Stimulated activated CD8-positive, alpha-beta memory T cell treated with anti-CD3 and anti-CD28 coated beads, Interleukin-7, amount 100 ng/mL, for 1 hour (primary cell): ENCODE measurements at regions not wholly inside any gene's neighbourhood (a gene's known extent, or its start where the extent isn't known, plus 50 kb on each side); places are given as distances from the start of the nearest gene placed in this dataset.
"Not testable (repeated sequence)": the region's sequence is repeated elsewhere in the genome, so short reads cannot be mapped to it uniquely, and the experiment has no call there.

Source experiments
- DNase-seq, 2 donors: peaks; one replicate each; pipeline ENCODE4 v3.0.0-alpha.2; 2020; ENCODE audit warnings: low read depth in 2 of 2

GRCh38 chr1:29396438-29397255, 160.3 kb downstream of the PTPRU start:
- DNase-seq = no peak

GRCh38 chr1:29395736-29396437, 159.6 kb downstream of the PTPRU start:
- no peak for DNase-seq

DNA sequence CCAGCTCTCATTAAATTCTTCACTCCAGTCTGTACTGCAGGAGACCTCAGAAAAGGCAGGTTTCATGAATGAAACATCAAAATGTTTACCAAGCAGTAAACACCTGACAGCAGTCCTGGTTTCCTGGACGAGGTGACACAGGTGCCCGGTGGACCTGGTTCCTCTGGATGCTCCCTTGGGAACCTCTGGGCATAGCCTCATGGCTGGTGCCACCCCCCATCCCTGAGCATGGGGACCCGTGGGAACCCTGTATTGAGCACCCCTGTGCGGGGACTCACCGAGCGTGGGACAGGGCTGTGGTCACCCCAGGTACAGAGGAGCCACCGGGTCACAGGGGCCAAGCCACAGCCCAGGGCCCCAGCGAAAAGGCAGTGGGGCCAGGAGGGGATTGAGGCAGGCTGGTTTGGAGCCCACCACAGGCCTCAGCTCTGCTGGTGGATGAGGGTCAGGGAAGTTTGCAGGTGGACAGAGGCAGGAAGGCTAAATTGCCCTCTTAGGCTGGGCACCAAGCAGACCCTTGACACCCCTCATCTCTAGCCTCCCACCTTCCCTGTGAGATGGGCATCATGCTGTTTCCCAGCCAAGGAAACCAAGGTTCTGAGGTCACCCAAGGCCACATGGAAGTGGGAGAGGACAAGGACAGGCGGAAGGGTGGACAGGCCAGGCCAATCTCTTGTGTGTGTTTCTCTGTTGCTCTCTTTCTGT, 158.4 kb downstream of the PTPRU start:
- DNase-seq = no peak

DNA sequence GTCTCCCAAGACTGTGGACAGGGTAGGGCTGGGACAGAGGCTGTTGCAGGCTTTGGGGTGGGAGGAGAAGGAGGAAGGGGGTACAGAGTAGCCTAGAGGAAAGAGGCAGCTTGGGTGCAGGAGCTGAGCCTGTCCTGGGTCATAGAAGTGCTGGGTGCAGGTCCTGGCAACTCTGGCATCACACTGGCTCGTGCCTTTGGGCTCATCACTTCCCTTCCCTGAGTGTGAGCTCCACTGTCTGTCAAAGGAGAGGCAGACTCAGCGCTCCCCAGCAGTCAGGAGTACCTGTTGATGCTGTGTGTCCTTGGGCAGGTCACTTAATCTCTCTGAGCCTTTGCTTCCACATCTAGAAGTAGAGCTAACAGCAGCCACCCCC, 157.1 kb downstream of the PTPRU start:
- no peak for DNase-seq

DNA sequence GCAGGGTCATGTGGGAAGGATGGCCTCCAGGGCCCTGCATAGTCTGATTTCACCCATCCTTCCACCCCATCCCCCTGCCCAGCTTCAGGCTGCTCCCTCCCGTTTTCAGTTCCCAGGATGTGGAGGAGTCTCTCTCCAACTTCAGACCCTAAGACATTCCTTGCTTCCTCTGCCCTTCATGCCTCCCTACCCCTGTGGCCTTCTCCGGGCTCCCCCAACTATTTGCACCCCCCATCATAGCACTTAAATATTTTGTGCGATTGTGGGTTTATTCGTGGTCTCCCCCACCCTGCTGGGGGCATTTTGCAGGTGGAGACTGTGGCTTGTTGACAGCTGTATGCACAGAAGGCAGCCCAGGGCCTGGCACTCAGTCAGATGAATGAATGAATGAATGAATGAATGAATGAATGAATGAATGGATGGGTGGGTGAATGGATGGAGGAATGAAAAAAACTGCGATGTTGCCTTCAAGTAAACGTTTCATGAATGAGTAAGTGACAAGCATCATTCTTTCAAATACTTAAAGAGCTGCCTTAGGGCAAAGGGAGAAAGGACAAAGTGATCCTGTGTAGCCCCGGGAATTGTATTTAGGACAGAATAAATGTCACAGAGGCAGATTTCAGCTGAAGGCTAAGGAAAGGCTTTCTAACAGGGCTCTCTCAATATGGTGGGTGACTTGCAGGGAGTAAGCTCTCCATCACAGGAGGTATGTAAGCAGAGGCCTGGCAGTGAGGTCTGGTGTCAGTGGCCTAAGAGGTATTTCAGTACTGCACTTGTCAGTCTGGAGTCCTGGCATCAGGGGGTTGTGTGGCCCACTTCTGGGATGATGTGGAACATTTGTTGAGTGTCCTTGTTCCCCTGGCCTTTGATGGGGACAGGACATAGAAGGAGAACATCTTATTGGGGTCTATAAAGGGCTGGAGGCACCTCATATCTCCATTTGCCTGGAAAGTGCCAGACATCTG, 156.4 kb downstream of the PTPRU start:
- DNase-seq = no peak

GRCh38 chr1:29392036-29392435, 155.7 kb downstream of the PTPRU start:
- DNase-seq = no peak

GRCh38 chr1:29391362-29391880, 155.1 kb downstream of the PTPRU start:
- DNase-seq = no peak

- DNase-seq = no peak
These were observed 154.4 kb downstream of the PTPRU start for GRCh38 chr1:29390491-29391361.

DNA sequence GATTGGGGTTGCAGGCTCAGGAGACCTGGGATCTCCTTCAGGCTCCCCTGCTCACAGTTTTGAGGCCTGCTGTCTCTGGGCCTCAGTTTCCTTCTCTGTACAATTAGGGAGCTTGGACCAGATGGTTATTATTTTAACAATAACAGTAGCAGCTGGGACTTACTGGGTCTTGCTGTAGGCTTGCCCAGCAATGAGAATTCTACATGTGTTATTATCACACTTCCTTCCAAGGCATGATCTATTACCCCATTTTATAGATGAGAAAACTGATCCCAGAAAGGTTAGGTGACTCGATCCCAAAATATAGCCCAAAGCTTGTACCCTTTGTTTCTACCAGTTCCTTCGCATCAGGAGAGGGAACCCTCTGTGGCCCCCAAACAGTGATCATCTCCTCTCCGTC, 153.8 kb downstream of the PTPRU start:
- DNase-seq = no peak

DNA sequence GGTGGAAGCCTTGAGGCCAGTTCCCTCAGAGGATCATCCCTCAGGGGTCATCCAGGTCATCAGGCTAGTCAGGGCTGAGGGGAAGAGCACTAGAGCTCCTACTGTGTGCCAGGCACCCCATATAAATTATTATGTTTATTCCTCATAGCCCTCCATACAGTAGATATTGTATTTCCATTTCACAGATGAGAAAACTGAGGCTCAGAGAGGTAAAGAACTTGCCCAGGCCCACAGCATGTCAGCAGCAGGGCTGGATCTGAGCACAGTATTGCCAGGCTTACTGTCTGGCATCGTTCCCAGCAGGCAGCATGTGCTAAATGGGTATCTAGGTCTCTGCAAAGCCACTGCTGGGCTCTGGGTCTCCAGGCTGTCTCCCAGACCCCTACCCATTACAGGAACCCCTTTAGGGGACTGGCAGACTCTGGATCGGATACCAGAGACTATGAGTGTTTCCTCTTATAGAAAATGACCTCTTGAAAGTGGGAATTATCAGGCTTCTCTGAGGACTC, 153.3 kb downstream of the PTPRU start:
- no peak for DNase-seq

DNA sequence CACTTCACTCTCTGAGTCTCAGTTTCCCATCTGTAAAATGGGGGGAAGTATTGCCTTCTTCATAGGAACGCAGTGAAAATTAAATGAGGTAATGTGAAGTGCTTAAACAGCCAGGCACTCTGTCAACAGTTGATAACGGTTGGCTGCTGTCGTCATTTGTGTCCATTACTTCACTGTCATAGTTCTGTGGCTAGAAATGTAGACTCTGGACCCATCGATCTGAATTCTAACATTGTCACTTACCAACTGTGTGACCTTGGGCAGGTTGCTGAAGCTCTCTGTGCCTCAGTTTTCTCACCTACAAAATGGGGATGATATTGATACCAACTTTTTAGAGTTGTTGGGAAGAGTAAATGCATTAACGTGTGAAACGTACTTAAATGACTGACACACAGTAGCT, 152.6 kb downstream of the PTPRU start:
- no peak for DNase-seq

- no peak for DNase-seq
These were observed 151.8 kb downstream of the PTPRU start for GRCh38 chr1:29388170-29388569.

DNA sequence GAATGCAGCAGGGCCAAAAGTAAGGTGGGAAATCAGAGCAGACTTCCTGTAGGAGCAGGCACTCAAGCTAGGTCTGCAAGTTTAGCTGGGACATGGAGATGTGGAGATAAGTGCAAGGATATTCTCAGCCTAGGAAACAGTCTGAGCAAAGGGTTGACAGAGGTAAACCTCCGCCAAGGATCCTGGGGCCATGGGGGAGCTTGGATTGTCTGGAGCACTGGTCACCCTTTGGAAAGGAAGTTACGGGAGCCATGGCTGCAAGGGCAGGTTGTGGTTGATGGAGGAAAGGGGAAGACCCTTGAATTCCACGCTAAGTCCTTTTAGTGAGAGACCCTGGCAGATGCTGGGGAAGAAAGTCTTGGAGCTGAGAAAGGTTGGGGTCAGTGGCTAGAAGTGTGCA, 150.9 kb downstream of the PTPRU start:
- no peak for DNase-seq

GRCh38 chr1:29386453-29386852, 150.1 kb downstream of the PTPRU start:
- DNase-seq = not testable (repeated sequence)

DNA sequence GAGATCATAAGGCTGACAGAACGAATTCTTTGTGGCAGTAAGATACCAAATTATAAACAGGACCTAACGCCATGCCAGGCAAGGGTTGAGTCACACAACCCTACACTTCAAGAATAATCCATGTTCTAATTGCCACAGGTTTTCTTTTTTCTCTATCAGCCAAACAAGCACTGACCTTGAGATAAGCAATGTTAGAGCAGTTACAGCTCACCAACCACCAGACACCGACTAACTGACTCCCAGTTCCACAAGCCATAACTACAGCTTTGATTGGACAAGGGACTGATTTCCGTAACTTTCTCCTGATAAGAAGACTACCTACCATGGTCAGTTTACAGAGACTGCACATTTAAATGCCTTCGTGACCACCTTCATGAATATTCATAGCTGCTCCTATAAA, 149.6 kb downstream of the PTPRU start:
- no peak for DNase-seq

DNA sequence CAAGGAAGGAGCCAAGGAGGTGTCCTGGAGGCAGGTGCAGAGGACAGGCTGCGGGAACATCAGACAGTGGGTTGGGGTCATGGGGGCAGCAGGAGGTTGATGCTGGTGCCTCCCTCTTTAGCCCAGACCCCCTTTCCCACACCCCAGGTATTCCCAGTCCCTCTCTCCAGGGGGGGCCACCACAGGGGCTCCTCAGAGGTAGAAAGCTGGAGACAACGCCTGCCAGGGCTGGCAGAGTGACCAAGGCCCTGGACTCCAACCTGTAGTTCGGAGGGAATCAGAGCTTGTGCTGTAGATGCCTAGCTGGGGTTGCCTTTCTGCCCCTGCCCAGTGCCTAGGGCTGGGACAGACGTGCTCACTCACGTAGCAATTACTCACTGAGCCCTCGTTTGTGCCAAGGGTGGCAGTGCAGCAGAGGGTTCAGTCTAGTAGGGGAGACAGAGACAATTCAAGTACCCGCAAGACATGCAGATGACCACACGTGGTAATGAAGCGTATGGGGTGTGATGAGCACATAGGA, 148.2 kb downstream of the PTPRU start:
- no peak for DNase-seq

GRCh38 chr1:29383746-29384371, 147.5 kb downstream of the PTPRU start:
- DNase-seq = no peak

- no peak for DNase-seq
These were observed 146.8 kb downstream of the PTPRU start for GRCh38 chr1:29382851-29383745.
